Right lobe of liver (tissue), 4 donors: ENCODE measurements at regions not wholly inside any gene's neighbourhood (a gene's known extent, or its start where the extent isn't known, plus 50 kb on each side); places are given as distances from the start of the nearest gene placed in this dataset.

ENCODE experiments used
- CTCF ChIP-seq, 4 donors: fragments of 200-600 bp in 3 of 4; fragments of 450-650 bp in 1 of 4; IDR thresholded peaks; one replicate each; pipeline versions ENCODE4 v1.5.1 to v1.8.0; 2016 to 2022; ENCODE audit warnings: antibody characterized with exemption in 4 of 4, mild to moderate bottlenecking in 2 of 4
- POLR2A ChIP-seq: fragments of 450-650 bp; IDR thresholded peaks from one replicate; pipeline ENCODE4 v1.6.1; 2017; ENCODE audit warnings: antibody characterized with exemption, mild to moderate bottlenecking
- donor health status: DM: no; HTN: no; CAD: no.
- donor health status: DM: no; HTN: no; CAD: no.
- donor health status: DM: no; HTN: yes; CAD: no.

DNA sequence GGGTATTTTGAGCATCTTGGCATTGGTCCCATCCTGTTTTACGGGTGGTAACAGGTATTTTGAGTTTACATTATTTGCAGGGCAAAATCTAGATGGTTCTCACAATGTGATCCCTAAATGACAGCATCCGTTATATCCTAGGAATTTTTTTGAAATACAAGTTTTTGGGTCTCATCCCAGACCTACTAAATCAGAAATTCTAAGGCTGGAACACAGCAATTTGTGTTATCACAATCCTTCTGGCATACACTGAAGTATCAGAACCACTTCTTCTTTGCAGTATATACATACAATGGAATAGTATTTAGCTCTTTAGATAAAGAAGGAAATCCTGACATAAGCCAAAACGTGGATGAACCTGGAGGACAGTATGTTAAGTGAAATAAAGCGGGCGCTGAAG is 104.1 kb upstream of the LSM6 start:
- TF ChIP-seq CTCF (IDR thresholded peaks at IDR 0.05): no peak
- TF ChIP-seq POLR2A: no peak
